ENCODE measurements at regions not wholly inside any gene's neighbourhood (a gene's known extent, or its start where the extent isn't known, plus 50 kb on each side); places are given as distances from the start of the nearest gene placed in this dataset.

GRCh38 chr10:18959369-18959768 is 89.2 kb upstream of the MALRD1 start:
- H3K4me3 ChIP-seq (replicated peaks in 1 of 3; ENCODE audit: insufficient read depth in 1 of 3, low read depth in 1 of 3, low read length in 3 of 3), result no peak overlapping the region
- DNase-seq (ENCODE audit: low read depth, low spot score) (no peak), FAIRE-seq (no peak)
- no peak for TF ChIP-seq FOS (IDR thresholded peaks at IDR 0.05; ENCODE audit: borderline replicate concordance, insufficient read depth, low read length)
- TF ChIP-seq, protein P1, sequence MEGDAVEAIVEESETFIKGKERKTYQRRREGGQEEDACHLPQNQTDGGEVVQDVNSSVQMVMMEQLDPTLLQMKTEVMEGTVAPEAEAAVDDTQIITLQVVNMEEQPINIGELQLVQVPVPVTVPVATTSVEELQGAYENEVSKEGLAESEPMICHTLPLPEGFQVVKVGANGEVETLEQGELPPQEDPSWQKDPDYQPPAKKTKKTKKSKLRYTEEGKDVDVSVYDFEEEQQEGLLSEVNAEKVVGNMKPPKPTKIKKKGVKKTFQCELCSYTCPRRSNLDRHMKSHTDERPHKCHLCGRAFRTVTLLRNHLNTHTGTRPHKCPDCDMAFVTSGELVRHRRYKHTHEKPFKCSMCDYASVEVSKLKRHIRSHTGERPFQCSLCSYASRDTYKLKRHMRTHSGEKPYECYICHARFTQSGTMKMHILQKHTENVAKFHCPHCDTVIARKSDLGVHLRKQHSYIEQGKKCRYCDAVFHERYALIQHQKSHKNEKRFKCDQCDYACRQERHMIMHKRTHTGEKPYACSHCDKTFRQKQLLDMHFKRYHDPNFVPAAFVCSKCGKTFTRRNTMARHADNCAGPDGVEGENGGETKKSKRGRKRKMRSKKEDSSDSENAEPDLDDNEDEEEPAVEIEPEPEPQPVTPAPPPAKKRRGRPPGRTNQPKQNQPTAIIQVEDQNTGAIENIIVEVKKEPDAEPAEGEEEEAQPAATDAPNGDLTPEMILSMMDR (IDR thresholded peaks at IDR 0.05; ENCODE audit: extremely low read depth in 1 of 2, insufficient read depth in 1 of 2, low read depth in 1 of 2, low read length in 2 of 2), result no peak
- no peak for TF ChIP-seq JUN (IDR thresholded peaks at IDR 0.05; ENCODE audit: borderline replicate concordance, insufficient read depth, insufficient read length, low read depth)
- no peak for TF ChIP-seq POLR2AphosphoS5 (IDR thresholded peaks at IDR 0.05; ENCODE audit: insufficient read depth, low read depth, low read length)
- TF ChIP-seq MYC (IDR thresholded peaks at IDR 0.05; ENCODE audit: low read depth, low read length), result no peak
- TF ChIP-seq GATA2 (IDR thresholded peaks at IDR 0.05; ENCODE audit: insufficient read depth, insufficient read length, low read depth, low read length), result no peak
- TF ChIP-seq MAX (IDR thresholded peaks at IDR 0.05; ENCODE audit: insufficient read depth, insufficient read length), result no peak
- no peak for TF ChIP-seq EZH2 (IDR thresholded peaks at IDR 0.05; ENCODE audit: borderline replicate concordance, low read depth, low read length, severe bottlenecking)
- TF ChIP-seq POLR2A (IDR thresholded peaks at IDR 0.05; ENCODE audit: low read depth, low read length), result no peak
- peaks cover 8% of the 10 kb centered on the region for H3K9me3 ChIP-seq (replicated peaks; ENCODE audit: control insufficient read depth, insufficient read depth, low read length)
- no peaks in the 10 kb centered on the region for H3K36me3 ChIP-seq (ENCODE audit: control insufficient read depth in 2 of 2, extremely low read depth in 1 of 2, insufficient read depth in 2 of 2, low read length in 2 of 2)
- dilution Hi-C loops (cut with MboI; ENCODE audit: extremely low pct_ligation_motif_present, low sequenced_read_pairs) (no loop called here), intact Hi-C loops (cut with micrococcal nuclease) (no loop called here)
- H2AFZ ChIP-seq (ENCODE audit: low read depth, low read length), result no peak overlapping the region
- CTCF ChIA-PET, result no interaction called here
- H3K27ac ChIP-seq (ENCODE audit: insufficient read depth, low read depth, low read length), result no peak overlapping the region
- no peaks in the 10 kb centered on the region for H3K9me1 ChIP-seq (replicated peaks; ENCODE audit: control insufficient read depth, extremely low read depth, insufficient read depth, low read length)
- H3K4me2 ChIP-seq (ENCODE audit: insufficient read depth, low read length), result no peak overlapping the region
- POLR2A ChIA-PET, result no interaction called here
- no peaks in the 10 kb centered on the region for H3K4me1 ChIP-seq (ENCODE audit: control insufficient read depth, extremely low read depth, insufficient read depth, low read length)
- H3K79me2 ChIP-seq (ENCODE audit: control insufficient read depth, insufficient read depth, low read length), result no peaks in the 10 kb centered on the region
- no peaks in the 10 kb centered on the region for H4K20me1 ChIP-seq (replicated peaks; ENCODE audit: control insufficient read depth, extremely low read depth, insufficient read depth, low read length)
- H3K9ac ChIP-seq (replicated peaks; ENCODE audit: extremely low read depth, insufficient read depth, low read length), result no peak overlapping the region
- H3K27me3 ChIP-seq (ENCODE audit: control insufficient read depth in 2 of 2, insufficient read depth in 2 of 2, low read length in 2 of 2), result no peaks in the 10 kb centered on the region
- BruUV-seq (replicated peaks), result no TSS peak
